Fibroblast of pulmonary artery (primary cell): ENCODE measurements at regions not wholly inside any gene's neighbourhood (a gene's known extent, or its start where the extent isn't known, plus 50 kb on each side); places are given as distances from the start of the nearest gene placed in this dataset.

Source experiments
- DNase-seq: peaks from one replicate; pipeline ENCODE4 v3.0.0-alpha.2; 2010; ENCODE audit warnings: low read depth
- H3K4me3 ChIP-seq: replicated peaks from 2 replicates; pipeline ENCODE4 v1.5.1; 2011; ENCODE audit warnings: low read depth, mild to moderate bottlenecking, control low read depth, low read length, moderate library complexity
- CTCF ChIP-seq: IDR thresholded peaks from 2 replicates; pipeline ENCODE4 v1.5.1; 2011; ENCODE audit warnings: mild to moderate bottlenecking, control low read depth, low read length, inconsistent platforms; ENCODE audit errors: missing control alignments

- no peak for DNase-seq
- TF ChIP-seq CTCF = no peak
- no peak overlapping the region for H3K4me3 ChIP-seq
Measured at GRCh38 chrX:2581296-2581695, 80.5 kb upstream of the DHRSX start.

DNA sequence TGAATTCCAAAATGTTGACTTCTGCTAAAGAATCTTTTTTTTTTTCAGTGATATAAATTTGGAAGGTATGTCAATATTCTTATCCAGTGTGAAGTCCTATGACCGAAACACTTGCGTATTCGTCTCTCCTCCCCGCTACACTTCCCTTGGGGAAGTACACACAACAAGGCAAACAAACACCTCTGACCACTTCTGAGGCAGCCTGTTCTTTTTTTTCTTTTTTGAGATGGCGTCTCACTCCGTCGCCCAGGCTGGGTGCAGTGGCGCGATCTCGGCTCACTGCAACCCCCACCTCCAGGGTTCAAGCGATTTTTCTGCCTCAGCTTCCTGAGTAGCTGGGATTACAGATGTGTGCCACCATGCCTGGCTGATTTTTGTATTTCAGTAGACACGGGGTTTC lies 78.1 kb upstream of the DHRSX start:
- DNase-seq = no peak
- H3K4me3 ChIP-seq = no peak overlapping the region
- no peak for TF ChIP-seq CTCF

GRCh38 chrX:2577844-2578466 lies 77.2 kb upstream of the DHRSX start:
- TF ChIP-seq CTCF = no peak
- no peak overlapping the region for H3K4me3 ChIP-seq
- DNase-seq = no peak

DNA sequence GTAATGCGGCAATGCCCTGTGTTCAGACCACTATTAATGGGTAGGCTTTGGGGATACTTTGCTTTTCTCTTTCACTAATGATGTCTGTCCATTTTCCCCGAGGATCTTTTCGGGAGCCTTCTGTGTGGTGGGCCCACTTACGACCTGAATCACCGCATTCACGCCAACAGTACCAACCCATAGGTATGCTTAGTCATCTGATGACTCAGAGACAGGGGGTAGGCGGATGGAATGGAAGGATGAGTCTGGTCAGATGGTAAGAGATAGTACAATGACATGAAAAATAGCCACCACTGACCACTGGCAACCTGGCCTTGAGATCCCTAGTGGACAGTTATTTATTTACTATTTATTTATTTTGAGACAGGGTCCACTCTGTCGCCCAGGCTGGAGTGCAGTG lies 76.0 kb upstream of the DHRSX start:
- H3K4me3 ChIP-seq = no peak overlapping the region
- DNase-seq = no peak
- TF ChIP-seq CTCF = no peak

DNA sequence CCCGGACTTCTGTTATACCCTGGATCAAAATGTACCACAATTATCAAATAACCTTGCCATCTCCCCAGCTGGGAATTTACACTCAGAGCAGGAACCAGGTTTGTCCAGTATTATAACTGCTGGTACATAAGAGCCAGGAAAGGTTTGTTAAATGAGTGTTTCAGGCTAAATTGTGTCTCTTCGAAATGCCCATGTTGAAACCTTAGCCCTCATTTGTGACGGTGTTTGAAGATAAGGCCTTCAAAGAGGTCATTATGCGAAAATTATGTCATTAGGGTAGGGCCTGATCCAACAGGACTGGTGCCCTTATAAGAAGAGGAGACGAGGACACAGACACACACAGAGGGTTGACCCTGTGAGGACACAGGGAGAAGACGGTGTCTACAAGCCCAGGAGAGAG lies 73.5 kb upstream of the DHRSX start:
- no peak overlapping the region for H3K4me3 ChIP-seq
- no peak for DNase-seq
- no peak for TF ChIP-seq CTCF

DNA sequence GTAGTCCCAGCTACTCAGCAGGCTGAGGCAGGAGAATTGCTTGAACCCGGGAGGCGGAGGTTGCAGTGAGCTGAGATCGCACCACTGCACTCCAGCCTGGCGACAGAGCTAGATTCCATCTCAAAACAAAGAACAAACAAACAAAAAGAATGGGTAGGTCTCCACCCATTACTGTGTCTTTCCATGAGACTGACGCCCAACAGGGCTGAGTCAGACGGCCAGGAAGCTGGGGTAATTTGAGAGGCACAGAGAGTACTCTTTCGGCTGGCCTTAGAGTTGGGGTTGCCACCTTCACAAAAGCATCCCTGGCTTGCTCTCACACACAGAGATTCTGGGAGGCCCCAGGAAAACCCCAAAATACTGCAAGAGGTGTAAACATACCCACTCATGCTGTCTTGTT lies 72.0 kb upstream of the DHRSX start:
- DNase-seq = peak; percentile 15
- no peak for TF ChIP-seq CTCF
- H3K4me3 ChIP-seq = no peak overlapping the region

DNA sequence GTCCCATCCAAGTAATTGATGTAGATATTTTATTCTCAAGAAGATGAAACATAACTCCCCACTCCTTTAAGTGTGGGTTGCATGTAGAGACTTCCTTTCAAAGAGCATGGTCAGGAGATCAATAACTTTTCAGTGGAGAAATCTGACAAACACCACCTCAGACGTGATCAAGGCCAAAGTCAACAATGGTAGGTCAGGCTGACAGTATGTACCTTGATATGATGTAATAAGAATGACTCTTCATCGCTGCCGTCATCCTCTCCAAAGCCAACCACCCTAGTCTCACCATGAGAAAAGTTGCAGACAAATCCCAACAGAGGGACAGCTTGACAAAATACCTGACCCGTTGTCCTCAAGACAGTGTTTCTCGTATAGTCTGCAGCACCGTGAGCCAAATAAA lies 67.3 kb upstream of the DHRSX start:
- TF ChIP-seq CTCF = no peak
- no peak overlapping the region for H3K4me3 ChIP-seq
- DNase-seq = no peak
